ENCODE measurements at regions not wholly inside any gene's neighbourhood (a gene's known extent, or its start where the extent isn't known, plus 50 kb on each side); places are given as distances from the start of the nearest gene placed in this dataset.
"Not testable (repeated sequence)": the region's sequence is repeated elsewhere in the genome, so short reads cannot be mapped to it uniquely, and the experiment has no call there.

DNA sequence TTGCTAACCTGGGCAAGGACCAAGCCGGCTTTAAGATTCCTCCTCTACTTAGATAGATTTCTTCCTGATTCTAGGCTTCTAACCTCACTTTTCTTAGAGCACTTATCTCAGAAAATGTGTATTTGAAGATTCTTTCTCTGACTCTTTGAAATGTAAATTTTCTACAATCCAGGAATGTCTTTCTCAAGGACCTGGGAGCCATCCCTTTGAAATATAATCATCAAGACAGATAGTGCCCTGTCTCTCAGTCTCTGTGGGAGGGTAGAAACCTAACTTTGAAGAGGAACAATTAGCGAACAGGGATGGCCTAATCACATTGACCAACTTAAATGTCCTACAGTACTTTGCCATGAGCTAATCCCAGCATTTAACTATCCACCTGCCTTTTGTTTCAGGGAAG lies 1646.0 kb downstream of the PCDH9 start:
- Histone ChIP-seq H3K27ac (ENCODE audit: low read depth, low read length) (no peak overlapping the region), H3K36me3 (ENCODE audit: insufficient read depth, low read length) (no peaks in the 10 kb centered on the region), H3K4me1 (ENCODE audit: insufficient read depth, low read length) (no peaks in the 10 kb centered on the region), H3K4me2 (ENCODE audit: insufficient read depth, low read length) (no peak overlapping the region), H3K27me3 (ENCODE audit: insufficient read depth, low read length) (no peaks in the 10 kb centered on the region), H3K9me3 (ENCODE audit: low read depth, low read length) (no peaks in the 10 kb centered on the region), H4K20me1 (ENCODE audit: insufficient read depth, low read length) (no peaks in the 10 kb centered on the region), H3K4me3 (ENCODE audit: insufficient read depth, low read length) (no peak overlapping the region), H3K79me2 (ENCODE audit: insufficient read depth, low read length) (no peaks in the 10 kb centered on the region), H2AFZ (ENCODE audit: low read length) (no peak overlapping the region)
- no peak for DNase-seq (ENCODE audit: insufficient read length, low spot score, missing footprints)
- TF ChIP-seq, protein P1, sequence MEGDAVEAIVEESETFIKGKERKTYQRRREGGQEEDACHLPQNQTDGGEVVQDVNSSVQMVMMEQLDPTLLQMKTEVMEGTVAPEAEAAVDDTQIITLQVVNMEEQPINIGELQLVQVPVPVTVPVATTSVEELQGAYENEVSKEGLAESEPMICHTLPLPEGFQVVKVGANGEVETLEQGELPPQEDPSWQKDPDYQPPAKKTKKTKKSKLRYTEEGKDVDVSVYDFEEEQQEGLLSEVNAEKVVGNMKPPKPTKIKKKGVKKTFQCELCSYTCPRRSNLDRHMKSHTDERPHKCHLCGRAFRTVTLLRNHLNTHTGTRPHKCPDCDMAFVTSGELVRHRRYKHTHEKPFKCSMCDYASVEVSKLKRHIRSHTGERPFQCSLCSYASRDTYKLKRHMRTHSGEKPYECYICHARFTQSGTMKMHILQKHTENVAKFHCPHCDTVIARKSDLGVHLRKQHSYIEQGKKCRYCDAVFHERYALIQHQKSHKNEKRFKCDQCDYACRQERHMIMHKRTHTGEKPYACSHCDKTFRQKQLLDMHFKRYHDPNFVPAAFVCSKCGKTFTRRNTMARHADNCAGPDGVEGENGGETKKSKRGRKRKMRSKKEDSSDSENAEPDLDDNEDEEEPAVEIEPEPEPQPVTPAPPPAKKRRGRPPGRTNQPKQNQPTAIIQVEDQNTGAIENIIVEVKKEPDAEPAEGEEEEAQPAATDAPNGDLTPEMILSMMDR (IDR thresholded peaks at IDR 0.05; ENCODE audit: extremely low read depth, low read depth, low read length), result no peak

DNA sequence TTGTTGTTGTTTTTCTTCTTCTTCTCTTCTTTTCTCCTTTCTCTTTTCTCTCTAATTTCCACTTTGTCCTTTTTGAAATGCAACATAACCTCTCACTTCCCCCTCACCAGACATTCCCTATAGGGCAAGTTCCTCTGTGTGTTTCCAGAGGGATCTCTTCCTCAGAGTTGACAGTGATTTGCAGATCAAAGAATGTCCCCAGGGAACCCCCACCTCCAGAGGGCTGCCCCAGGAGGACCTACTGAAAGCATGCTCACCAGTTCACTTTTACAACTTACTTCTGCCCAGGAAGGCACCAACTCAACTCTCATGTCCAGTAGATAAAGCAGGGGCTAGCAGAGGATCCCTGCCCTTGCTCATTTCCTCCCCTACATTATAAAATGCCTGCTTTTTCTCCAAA lies 1648.0 kb downstream of the PCDH9 start:
- Histone ChIP-seq H3K36me3 (ENCODE audit: insufficient read depth, low read length) (no peaks in the 10 kb centered on the region), H4K20me1 (ENCODE audit: insufficient read depth, low read length) (no peaks in the 10 kb centered on the region), H2AFZ (ENCODE audit: low read length) (no peak overlapping the region), H3K9me3 (ENCODE audit: low read depth, low read length) (no peaks in the 10 kb centered on the region), H3K27me3 (ENCODE audit: insufficient read depth, low read length) (no peaks in the 10 kb centered on the region), H3K4me3 (ENCODE audit: insufficient read depth, low read length) (no peak overlapping the region), H3K4me1 (ENCODE audit: insufficient read depth, low read length) (no peaks in the 10 kb centered on the region), H3K27ac (ENCODE audit: low read depth, low read length) (no peak overlapping the region), H3K4me2 (ENCODE audit: insufficient read depth, low read length) (no peak overlapping the region), H3K79me2 (ENCODE audit: insufficient read depth, low read length) (no peaks in the 10 kb centered on the region)
- TF ChIP-seq, protein P1 (IDR thresholded peaks at IDR 0.05; ENCODE audit: extremely low read depth, low read depth, low read length), result no peak
- DNase-seq (ENCODE audit: insufficient read length, low spot score, missing footprints), result no peak

DNA sequence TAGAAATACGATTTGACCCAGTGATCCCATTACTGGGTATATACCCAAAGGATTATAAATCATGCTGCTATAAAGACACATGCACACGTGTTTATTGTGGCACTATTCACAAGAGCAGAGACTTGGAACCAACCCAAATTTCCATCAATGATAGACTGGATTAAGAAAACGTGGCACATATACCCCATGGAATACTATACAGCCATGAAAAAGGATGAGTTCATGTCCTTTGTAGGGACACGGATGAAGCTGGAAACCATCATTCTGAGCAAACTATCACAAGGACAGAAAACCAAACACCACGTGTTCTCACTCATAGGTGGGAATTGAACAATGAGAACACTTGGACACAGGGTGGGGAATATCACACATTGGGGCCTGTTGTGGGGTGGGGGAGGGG lies 1665.6 kb downstream of the PCDH9 start:
- not testable (repeated sequence) for H3K27me3 ChIP-seq (ENCODE audit: insufficient read depth, low read length); H3K4me3 ChIP-seq (ENCODE audit: insufficient read depth, low read length); H4K20me1 ChIP-seq (ENCODE audit: insufficient read depth, low read length); H3K27ac ChIP-seq (ENCODE audit: low read depth, low read length); H3K79me2 ChIP-seq (ENCODE audit: insufficient read depth, low read length); H2AFZ ChIP-seq (ENCODE audit: low read length); H3K9me3 ChIP-seq (ENCODE audit: low read depth, low read length); H3K4me1 ChIP-seq (ENCODE audit: insufficient read depth, low read length); H3K36me3 ChIP-seq (ENCODE audit: insufficient read depth, low read length); DNase-seq (ENCODE audit: insufficient read length, low spot score, missing footprints); H3K4me2 ChIP-seq (ENCODE audit: insufficient read depth, low read length)

DNA sequence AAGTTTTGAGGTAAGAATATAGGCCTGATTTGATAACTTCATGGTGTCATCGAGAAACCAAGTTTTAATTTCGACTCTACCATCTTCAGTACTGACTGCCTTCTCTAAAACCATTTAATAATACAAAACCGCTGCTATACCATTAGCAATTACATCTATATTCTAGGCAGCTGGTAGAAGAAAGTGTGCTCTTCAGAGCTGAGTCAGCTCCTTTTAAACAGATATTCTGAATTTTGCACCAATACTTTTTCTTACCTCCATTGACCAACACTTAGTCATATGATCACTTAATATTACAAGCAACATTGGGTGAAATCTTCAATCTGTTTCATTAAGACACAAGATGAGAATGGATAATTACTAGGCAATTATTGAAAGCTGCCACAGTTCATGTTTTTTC lies 1667.8 kb downstream of the PCDH9 start:
- Histone ChIP-seq H3K4me2 (ENCODE audit: insufficient read depth, low read length) (no peak overlapping the region), H3K79me2 (ENCODE audit: insufficient read depth, low read length) (no peaks in the 10 kb centered on the region), H3K4me3 (ENCODE audit: insufficient read depth, low read length) (no peak overlapping the region), H3K27me3 (ENCODE audit: insufficient read depth, low read length) (no peaks in the 10 kb centered on the region), H3K36me3 (ENCODE audit: insufficient read depth, low read length) (no peaks in the 10 kb centered on the region), H4K20me1 (ENCODE audit: insufficient read depth, low read length) (no peaks in the 10 kb centered on the region), H2AFZ (ENCODE audit: low read length) (no peak overlapping the region), H3K27ac (ENCODE audit: low read depth, low read length) (no peak overlapping the region), H3K9me3 (ENCODE audit: low read depth, low read length) (no peaks in the 10 kb centered on the region), H3K4me1 (ENCODE audit: insufficient read depth, low read length) (no peaks in the 10 kb centered on the region)
- no peak for DNase-seq (ENCODE audit: insufficient read length, low spot score, missing footprints)
- TF ChIP-seq, protein P1 (IDR thresholded peaks at IDR 0.05; ENCODE audit: extremely low read depth, low read depth, low read length), result no peak

DNA sequence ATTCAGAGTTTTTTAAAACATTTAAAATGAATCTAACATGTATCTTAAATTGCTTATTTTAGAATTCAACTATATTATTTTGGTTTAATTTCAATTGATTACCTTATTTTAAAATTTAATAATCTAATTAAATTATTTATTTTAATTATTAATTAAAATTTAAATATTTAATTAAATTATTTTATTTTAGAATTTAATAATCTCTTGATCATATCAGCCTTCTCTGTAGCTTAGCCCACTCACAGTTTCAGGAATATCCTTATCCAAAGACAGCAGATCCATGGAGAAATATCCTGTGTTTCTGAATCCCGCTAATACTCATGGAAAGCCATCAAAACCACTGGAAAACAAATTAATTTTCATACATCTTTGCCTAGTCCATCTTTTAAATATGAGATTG lies 1669.2 kb downstream of the PCDH9 start:
- H3K4me3 ChIP-seq (ENCODE audit: insufficient read depth, low read length), result no peak overlapping the region
- H3K4me1 ChIP-seq (ENCODE audit: insufficient read depth, low read length), result no peaks in the 10 kb centered on the region
- H4K20me1 ChIP-seq (ENCODE audit: insufficient read depth, low read length), result no peaks in the 10 kb centered on the region
- H3K9me3 ChIP-seq (ENCODE audit: low read depth, low read length), result no peaks in the 10 kb centered on the region
- no peaks in the 10 kb centered on the region for H3K27me3 ChIP-seq (ENCODE audit: insufficient read depth, low read length)
- H2AFZ ChIP-seq (ENCODE audit: low read length), result no peak overlapping the region
- no peak for DNase-seq (ENCODE audit: insufficient read length, low spot score, missing footprints)
- H3K27ac ChIP-seq (ENCODE audit: low read depth, low read length), result no peak overlapping the region
- TF ChIP-seq, protein P1 (IDR thresholded peaks at IDR 0.05; ENCODE audit: extremely low read depth, low read depth, low read length), result no peak
- H3K4me2 ChIP-seq (ENCODE audit: insufficient read depth, low read length), result no peak overlapping the region
- H3K79me2 ChIP-seq (ENCODE audit: insufficient read depth, low read length), result no peaks in the 10 kb centered on the region
- H3K36me3 ChIP-seq (ENCODE audit: insufficient read depth, low read length), result no peaks in the 10 kb centered on the region

Data from osteoblast (primary cell).